Activated CD4-positive, alpha-beta memory T cell treated with anti-CD3 and anti-CD28 coated beads for 36 hours (primary cell): ENCODE measurements at regions not wholly inside any gene's neighbourhood (a gene's known extent, or its start where the extent isn't known, plus 50 kb on each side); places are given as distances from the start of the nearest gene placed in this dataset.
"Not testable (repeated sequence)": the region's sequence is repeated elsewhere in the genome, so short reads cannot be mapped to it uniquely, and the experiment has no call there.

Experiments
- CTCF ChIA-PET: fragments of 350-600 bp; sonication (Branson Sonifier 250); formaldehyde crosslinking; loops from one replicate; lab custom pipeline; 2021; ENCODE audit warnings: antibody characterized with exemption, inconsistent platforms; lab: Charles Lee
- POLR2A ChIA-PET: fragments of 350-600 bp; sonication (Branson Sonifier 250); formaldehyde crosslinking; loops from one replicate; lab custom pipeline; 2021; ENCODE audit warnings: antibody characterized with exemption; lab: Charles Lee
- DNase-seq: peaks from one replicate; pipeline ENCODE4 v3.0.0-alpha.2; 2020
- H3K27ac Mint-ChIP-seq: one replicate; pipeline ENCODE4 v1.8.0; 2021; ENCODE audit warnings: mixed read lengths
- H3K27me3 Mint-ChIP-seq: one replicate; pipeline ENCODE4 v1.8.0; 2021; ENCODE audit warnings: mixed read lengths
- H3K36me3 Mint-ChIP-seq: one replicate; pipeline ENCODE4 v1.8.0; 2021; ENCODE audit warnings: mixed read lengths
- H3K4me1 Mint-ChIP-seq: one replicate; pipeline ENCODE4 v1.8.0; 2021; ENCODE audit warnings: low read depth, mixed read lengths
- H3K4me3 Mint-ChIP-seq: one replicate; pipeline ENCODE4 v1.8.0; 2021; ENCODE audit warnings: mild to moderate bottlenecking, mixed read lengths
- H3K9me3 Mint-ChIP-seq: one replicate; pipeline ENCODE4 v1.8.0; 2021; ENCODE audit warnings: mixed read lengths
- intact Hi-C: fragments of 100-400 bp; cut with micrococcal nuclease; formaldehyde crosslinking; loops from one replicate; pipeline ENCODE4 v1.15.1; 2023

GRCh38 chr10:6721964-6722615, 142.0 kb upstream of the PRKCQ start:
- Mint-ChIP-seq H3K4me3 (no peak overlapping the region), H3K4me1 (peaks cover 2% of the 10 kb centered on the region), H3K36me3 (no peaks in the 10 kb centered on the region), H3K27ac (no peak overlapping the region), H3K27me3 (peaks cover 48% of the 10 kb centered on the region), H3K9me3 (no peaks in the 10 kb centered on the region)
- intact Hi-C loops = no loop called here
- no peak for DNase-seq
- CTCF ChIA-PET = no interaction called here
- POLR2A ChIA-PET = interaction anchor here (0.6 kb wide), 1 partner anchor 36 kb away, joined by 3 read pairs; no protein-coding TSS in a partner anchor

- Mint-ChIP-seq H3K27me3 (peaks cover 46% of the 10 kb centered on the region), H3K36me3 (no peaks in the 10 kb centered on the region), H3K4me3 (no peak overlapping the region), H3K27ac (no peak overlapping the region), H3K9me3 (no peaks in the 10 kb centered on the region), H3K4me1 (peaks cover 2% of the 10 kb centered on the region)
- CTCF ChIA-PET = no interaction called here
- no peak for DNase-seq
- intact Hi-C loops = no loop called here
- POLR2A ChIA-PET = interaction anchor here (0.6 kb wide), 1 partner anchor 35 kb away, joined by 3 read pairs; no protein-coding TSS in a partner anchor
Measured at GRCh38 chr10:6721480-6721879, 141.4 kb upstream of the PRKCQ start.

- intact Hi-C loops = no loop called here
- ChIA-PET POLR2A (no interaction called here), CTCF (no interaction called here)
- no peaks in the 10 kb centered on the region for H3K36me3 Mint-ChIP-seq
- DNase-seq = no peak
- H3K9me3 Mint-ChIP-seq = no peaks in the 10 kb centered on the region
- peaks cover 39% of the 10 kb centered on the region for H3K27me3 Mint-ChIP-seq
- H3K4me1 Mint-ChIP-seq = peaks cover 2% of the 10 kb centered on the region
- no peak overlapping the region for H3K4me3 Mint-ChIP-seq
- H3K27ac Mint-ChIP-seq = no peak overlapping the region
Measured at GRCh38 chr10:6719561-6719960, 139.5 kb upstream of the PRKCQ start.

- intact Hi-C loops = no loop called here
- peaks cover 5% of the 10 kb centered on the region for H3K4me1 Mint-ChIP-seq
- H3K4me3 Mint-ChIP-seq = no peak overlapping the region
- H3K27ac Mint-ChIP-seq = no peak overlapping the region
- no peak for DNase-seq
- H3K9me3 Mint-ChIP-seq = no peaks in the 10 kb centered on the region
- ChIA-PET CTCF (no interaction called here), POLR2A (no interaction called here)
- H3K27me3 Mint-ChIP-seq = peaks cover 34% of the 10 kb centered on the region
- no peaks in the 10 kb centered on the region for H3K36me3 Mint-ChIP-seq
Measured at GRCh38 chr10:6718550-6718949, 138.5 kb upstream of the PRKCQ start.

- H3K36me3 Mint-ChIP-seq = no peaks in the 10 kb centered on the region
- POLR2A ChIA-PET = no interaction called here
- peaks cover 23% of the 10 kb centered on the region for H3K27me3 Mint-ChIP-seq
- peaks cover 6% of the 10 kb centered on the region for H3K4me1 Mint-ChIP-seq
- no peak overlapping the region for H3K27ac Mint-ChIP-seq
- CTCF ChIA-PET = no interaction called here
- intact Hi-C loops = no loop called here
- DNase-seq = no peak
- H3K9me3 Mint-ChIP-seq = no peaks in the 10 kb centered on the region
- no peak overlapping the region for H3K4me3 Mint-ChIP-seq
Measured at GRCh38 chr10:6716516-6716915, 136.4 kb upstream of the PRKCQ start.

- Mint-ChIP-seq H3K27me3 (peaks cover 26% of the 10 kb centered on the region), H3K27ac (no peak overlapping the region), H3K4me1 (peaks cover 6% of the 10 kb centered on the region), H3K36me3 (no peaks in the 10 kb centered on the region), H3K9me3 (no peaks in the 10 kb centered on the region), H3K4me3 (no peak overlapping the region)
- ChIA-PET POLR2A (no interaction called here), CTCF (no interaction called here)
- intact Hi-C loops = no loop called here
- DNase-seq = no peak
Measured at GRCh38 chr10:6713716-6714115, 133.6 kb upstream of the PRKCQ start.

GRCh38 chr10:6713120-6713519, 133.0 kb upstream of the PRKCQ start:
- no peaks in the 10 kb centered on the region for H3K36me3 Mint-ChIP-seq
- peaks cover 6% of the 10 kb centered on the region for H3K4me1 Mint-ChIP-seq
- no peak overlapping the region for H3K4me3 Mint-ChIP-seq
- no peak overlapping the region for H3K27ac Mint-ChIP-seq
- peaks cover 25% of the 10 kb centered on the region for H3K27me3 Mint-ChIP-seq
- no peak for DNase-seq
- H3K9me3 Mint-ChIP-seq = no peaks in the 10 kb centered on the region
- intact Hi-C loops = no loop called here
- POLR2A ChIA-PET = no interaction called here
- CTCF ChIA-PET = no interaction called here

- H3K27ac Mint-ChIP-seq = no peak overlapping the region
- intact Hi-C loops = no loop called here
- H3K27me3 Mint-ChIP-seq = peaks cover 29% of the 10 kb centered on the region
- ChIA-PET POLR2A (no interaction called here), CTCF (no interaction called here)
- peaks cover 6% of the 10 kb centered on the region for H3K4me1 Mint-ChIP-seq
- H3K4me3 Mint-ChIP-seq = no peak overlapping the region
- no peaks in the 10 kb centered on the region for H3K36me3 Mint-ChIP-seq
- no peak for DNase-seq
- no peaks in the 10 kb centered on the region for H3K9me3 Mint-ChIP-seq
Measured at GRCh38 chr10:6711881-6712280, 131.8 kb upstream of the PRKCQ start.

- ChIA-PET CTCF (no interaction called here), POLR2A (no interaction called here)
- Mint-ChIP-seq H3K36me3 (no peaks in the 10 kb centered on the region), H3K4me1 (peaks cover 6% of the 10 kb centered on the region), H3K4me3 (no peak overlapping the region), H3K9me3 (no peaks in the 10 kb centered on the region), H3K27me3 (peaks cover 28% of the 10 kb centered on the region), H3K27ac (no peak overlapping the region)
- intact Hi-C loops = no loop called here
- no peak for DNase-seq
Measured at GRCh38 chr10:6711408-6711841, 131.3 kb upstream of the PRKCQ start.

GRCh38 chr10:6707352-6707751, 127.3 kb upstream of the PRKCQ start:
- Mint-ChIP-seq H3K27ac (no peak overlapping the region), H3K27me3 (peaks cover 34% of the 10 kb centered on the region), H3K9me3 (no peaks in the 10 kb centered on the region), H3K36me3 (no peaks in the 10 kb centered on the region), H3K4me3 (no peak overlapping the region), H3K4me1 (no peaks in the 10 kb centered on the region)
- ChIA-PET CTCF (no interaction called here), POLR2A (no interaction called here)
- no peak for DNase-seq
- intact Hi-C loops = no loop called here

GRCh38 chr10:6706725-6707124, 126.6 kb upstream of the PRKCQ start:
- H3K27ac Mint-ChIP-seq = no peak overlapping the region
- peaks cover 37% of the 10 kb centered on the region for H3K27me3 Mint-ChIP-seq
- CTCF ChIA-PET = no interaction called here
- H3K36me3 Mint-ChIP-seq = no peaks in the 10 kb centered on the region
- H3K4me3 Mint-ChIP-seq = no peak overlapping the region
- no peaks in the 10 kb centered on the region for H3K4me1 Mint-ChIP-seq
- no peak for DNase-seq
- intact Hi-C loops = no loop called here
- no peaks in the 10 kb centered on the region for H3K9me3 Mint-ChIP-seq
- POLR2A ChIA-PET = no interaction called here

GRCh38 chr10:6704896-6705295, 124.8 kb upstream of the PRKCQ start:
- Mint-ChIP-seq H3K27me3 (peaks cover 28% of the 10 kb centered on the region), H3K4me1 (no peaks in the 10 kb centered on the region), H3K4me3 (no peak overlapping the region), H3K36me3 (no peaks in the 10 kb centered on the region), H3K9me3 (no peaks in the 10 kb centered on the region), H3K27ac (no peak overlapping the region)
- DNase-seq = no peak
- ChIA-PET CTCF (interaction anchor here (0.6 kb wide), 1 partner anchor 287 kb away, joined by 4 read pairs; no protein-coding TSS in a partner anchor), POLR2A (no interaction called here)
- intact Hi-C loops = no loop called here

GRCh38 chr10:6702833-6703232, 122.8 kb upstream of the PRKCQ start:
- DNase-seq, intact Hi-C loops, H3K27ac Mint-ChIP-seq, H3K9me3 Mint-ChIP-seq, H3K4me3 Mint-ChIP-seq, CTCF ChIA-PET, H3K36me3 Mint-ChIP-seq, POLR2A ChIA-PET, H3K4me1 Mint-ChIP-seq: not testable (repeated sequence)
- peaks cover 18% of the 10 kb centered on the region for H3K27me3 Mint-ChIP-seq
